ENCODE measurements at regions not wholly inside any gene's neighbourhood (a gene's known extent, or its start where the extent isn't known, plus 50 kb on each side); places are given as distances from the start of the nearest gene placed in this dataset.

DNA sequence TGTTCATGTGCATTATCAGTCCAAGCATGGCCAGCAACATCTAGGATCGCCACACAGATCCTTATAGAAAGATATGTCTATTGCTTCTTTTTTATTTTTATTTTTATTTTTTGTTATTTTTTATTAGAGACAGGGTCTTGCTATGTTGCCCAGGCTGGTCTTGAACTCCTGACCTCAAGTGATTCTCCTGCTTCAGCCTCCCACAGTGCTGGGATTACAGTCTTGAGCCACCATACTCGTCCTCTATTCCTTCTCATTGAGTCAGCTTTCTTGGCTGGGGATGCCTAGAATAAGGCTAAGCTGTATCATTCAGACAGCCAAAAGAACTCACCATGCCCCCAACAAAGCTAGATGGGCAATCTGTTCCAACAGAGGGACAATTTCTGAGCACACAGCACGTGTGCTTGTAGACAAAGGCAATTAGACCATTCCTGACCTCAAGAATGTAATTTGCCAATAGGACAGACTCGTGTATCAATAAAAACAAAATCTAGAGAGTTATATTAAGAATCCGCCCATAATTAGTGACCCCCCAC lies 264.0 kb upstream of the NEBL start:
- Histone ChIP-seq H4K20me1 (ENCODE audit: control insufficient read depth, extremely low read depth, insufficient read depth, low read length) (no peaks in the 10 kb centered on the region), H3K79me2 (ENCODE audit: control insufficient read depth, insufficient read depth, low read length) (no peaks in the 10 kb centered on the region), H2AFZ (ENCODE audit: low read length) (no peak overlapping the region), H3K27ac (ENCODE audit: insufficient read depth, low read length) (no peak overlapping the region), H3K4me1 (ENCODE audit: control insufficient read depth, extremely low read depth, insufficient read depth, low read length) (no peaks in the 10 kb centered on the region), H3K4me2 (ENCODE audit: extremely low read depth, insufficient read depth, low read length) (no peak overlapping the region), H3K4me3 (replicated peaks in 1 of 4; ENCODE audit: control extremely low read depth in 1 of 4, insufficient read depth in 1 of 4, low read depth in 3 of 4, low read length in 4 of 4) (no peak overlapping the region), H3K9ac (ENCODE audit: insufficient read depth, low read length) (no peak overlapping the region), H3K27me3 (ENCODE audit: control insufficient read depth, insufficient read depth, low read length) (no peaks in the 10 kb centered on the region), H3K36me3 (ENCODE audit: control insufficient read depth, insufficient read depth, low read length) (no peaks in the 10 kb centered on the region), H3K9me3 (ENCODE audit: control insufficient read depth, insufficient read depth, low read depth, low read length) (no peaks in the 10 kb centered on the region)
- TF ChIP-seq, protein P1, sequence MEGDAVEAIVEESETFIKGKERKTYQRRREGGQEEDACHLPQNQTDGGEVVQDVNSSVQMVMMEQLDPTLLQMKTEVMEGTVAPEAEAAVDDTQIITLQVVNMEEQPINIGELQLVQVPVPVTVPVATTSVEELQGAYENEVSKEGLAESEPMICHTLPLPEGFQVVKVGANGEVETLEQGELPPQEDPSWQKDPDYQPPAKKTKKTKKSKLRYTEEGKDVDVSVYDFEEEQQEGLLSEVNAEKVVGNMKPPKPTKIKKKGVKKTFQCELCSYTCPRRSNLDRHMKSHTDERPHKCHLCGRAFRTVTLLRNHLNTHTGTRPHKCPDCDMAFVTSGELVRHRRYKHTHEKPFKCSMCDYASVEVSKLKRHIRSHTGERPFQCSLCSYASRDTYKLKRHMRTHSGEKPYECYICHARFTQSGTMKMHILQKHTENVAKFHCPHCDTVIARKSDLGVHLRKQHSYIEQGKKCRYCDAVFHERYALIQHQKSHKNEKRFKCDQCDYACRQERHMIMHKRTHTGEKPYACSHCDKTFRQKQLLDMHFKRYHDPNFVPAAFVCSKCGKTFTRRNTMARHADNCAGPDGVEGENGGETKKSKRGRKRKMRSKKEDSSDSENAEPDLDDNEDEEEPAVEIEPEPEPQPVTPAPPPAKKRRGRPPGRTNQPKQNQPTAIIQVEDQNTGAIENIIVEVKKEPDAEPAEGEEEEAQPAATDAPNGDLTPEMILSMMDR (conservative IDR thresholded peaks at IDR 0.05 in 1 of 2, IDR thresholded peaks at IDR 0.05 in 1 of 2; ENCODE audit: low read depth in 1 of 2, low read length in 2 of 2): no peak
- TF ChIP-seq EZH2 (IDR thresholded peaks at IDR 0.05; ENCODE audit: low read length, missing control alignments): no peak
- DNase-seq (ENCODE audit: low read depth in 2 of 2): no peak

DNA sequence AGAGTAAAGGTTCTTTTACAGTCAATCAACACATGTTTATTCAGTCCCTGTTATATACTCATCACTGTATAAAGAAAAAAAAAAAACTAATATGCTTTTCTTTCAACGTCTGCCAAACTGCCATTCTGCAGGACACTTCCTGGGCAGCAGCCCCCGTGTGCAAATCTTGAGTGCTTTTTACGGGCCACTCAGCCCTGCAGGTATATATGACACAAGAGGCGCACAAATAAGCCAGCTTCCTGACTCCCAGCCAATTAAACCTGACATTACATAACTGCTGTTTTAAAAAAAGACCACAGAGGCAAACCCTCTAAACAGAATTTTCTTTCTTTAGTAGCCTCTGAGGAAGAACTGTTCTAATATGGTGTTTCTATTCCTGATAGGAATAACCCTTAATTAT lies 263.0 kb upstream of the NEBL start:
- Histone ChIP-seq H3K36me3 (ENCODE audit: control insufficient read depth, insufficient read depth, low read length) (no peaks in the 10 kb centered on the region), H3K9ac (ENCODE audit: insufficient read depth, low read length) (no peak overlapping the region), H3K9me3 (ENCODE audit: control insufficient read depth, insufficient read depth, low read depth, low read length) (no peaks in the 10 kb centered on the region), H4K20me1 (ENCODE audit: control insufficient read depth, extremely low read depth, insufficient read depth, low read length) (no peaks in the 10 kb centered on the region), H3K27ac (ENCODE audit: insufficient read depth, low read length) (no peak overlapping the region), H3K79me2 (ENCODE audit: control insufficient read depth, insufficient read depth, low read length) (no peaks in the 10 kb centered on the region), H3K4me1 (ENCODE audit: control insufficient read depth, extremely low read depth, insufficient read depth, low read length) (no peaks in the 10 kb centered on the region), H3K27me3 (ENCODE audit: control insufficient read depth, insufficient read depth, low read length) (no peaks in the 10 kb centered on the region), H3K4me3 (replicated peaks in 1 of 4; ENCODE audit: control extremely low read depth in 1 of 4, insufficient read depth in 1 of 4, low read depth in 3 of 4, low read length in 4 of 4) (no peak overlapping the region), H2AFZ (ENCODE audit: low read length) (no peak overlapping the region), H3K4me2 (ENCODE audit: extremely low read depth, insufficient read depth, low read length) (no peak overlapping the region)
- TF ChIP-seq, protein P1 (conservative IDR thresholded peaks at IDR 0.05 in 1 of 2, IDR thresholded peaks at IDR 0.05 in 1 of 2; ENCODE audit: low read depth in 1 of 2, low read length in 2 of 2): no peak
- no peak for TF ChIP-seq EZH2 (IDR thresholded peaks at IDR 0.05; ENCODE audit: low read length, missing control alignments)
- no peak for DNase-seq (ENCODE audit: low read depth in 2 of 2)

DNA sequence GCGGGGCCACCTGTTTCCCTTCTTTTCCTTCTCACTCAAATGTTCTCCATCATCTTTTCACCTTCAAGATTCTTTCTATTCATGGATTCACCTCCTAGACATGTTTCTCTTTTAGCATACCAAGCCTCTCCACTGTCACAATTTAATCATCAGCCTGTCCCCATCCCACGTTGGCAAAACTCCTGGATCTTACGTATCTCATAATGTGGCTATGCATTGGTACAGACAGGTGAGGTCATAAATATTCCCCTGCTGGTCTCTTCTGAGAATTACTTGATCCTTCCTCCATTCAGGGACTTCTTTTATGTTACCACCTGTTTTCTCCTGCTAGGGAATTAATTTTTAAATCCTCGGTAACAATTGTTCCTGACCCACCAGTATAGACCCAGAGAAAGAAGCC lies 262.6 kb upstream of the NEBL start:
- Histone ChIP-seq H3K27ac (ENCODE audit: insufficient read depth, low read length) (no peak overlapping the region), H4K20me1 (ENCODE audit: control insufficient read depth, extremely low read depth, insufficient read depth, low read length) (no peaks in the 10 kb centered on the region), H3K4me1 (ENCODE audit: control insufficient read depth, extremely low read depth, insufficient read depth, low read length) (no peaks in the 10 kb centered on the region), H3K9ac (ENCODE audit: insufficient read depth, low read length) (no peak overlapping the region), H2AFZ (ENCODE audit: low read length) (no peak overlapping the region), H3K4me3 (replicated peaks in 1 of 4; ENCODE audit: control extremely low read depth in 1 of 4, insufficient read depth in 1 of 4, low read depth in 3 of 4, low read length in 4 of 4) (no peak overlapping the region), H3K36me3 (ENCODE audit: control insufficient read depth, insufficient read depth, low read length) (no peaks in the 10 kb centered on the region), H3K9me3 (ENCODE audit: control insufficient read depth, insufficient read depth, low read depth, low read length) (no peaks in the 10 kb centered on the region), H3K79me2 (ENCODE audit: control insufficient read depth, insufficient read depth, low read length) (no peaks in the 10 kb centered on the region), H3K4me2 (ENCODE audit: extremely low read depth, insufficient read depth, low read length) (no peak overlapping the region), H3K27me3 (ENCODE audit: control insufficient read depth, insufficient read depth, low read length) (no peaks in the 10 kb centered on the region)
- TF ChIP-seq EZH2 (IDR thresholded peaks at IDR 0.05; ENCODE audit: low read length, missing control alignments): no peak
- TF ChIP-seq, protein P1 (conservative IDR thresholded peaks at IDR 0.05 in 1 of 2, IDR thresholded peaks at IDR 0.05 in 1 of 2; ENCODE audit: low read depth in 1 of 2, low read length in 2 of 2): no peak
- no peak for DNase-seq (ENCODE audit: low read depth in 2 of 2)
